MM.1S (cell line): ENCODE measurements at regions not wholly inside any gene's neighbourhood (a gene's known extent, or its start where the extent isn't known, plus 50 kb on each side); places are given as distances from the start of the nearest gene placed in this dataset.

Experiments used
- EZH2 ChIP-seq: fragments of 300-600 bp; sonication (generic); optimal IDR thresholded peaks from 2 replicates; pipeline ENCODE3; 2017; ENCODE audit warnings: low read depth, mild to moderate bottlenecking, antibody characterized with exemption, low read length, mixed read lengths
- EZH2phosphoT487 ChIP-seq: fragments of 300-600 bp; sonication (generic); IDR thresholded peaks from 2 replicates; pipeline ENCODE4 v1.6.1; 2018; ENCODE audit warnings: antibody characterized with exemption, low read length
- TF ChIP-seq, protein P1 (sequence below): fragments of 300-600 bp; sonication (generic); IDR thresholded peaks from 2 replicates; pipeline ENCODE4 v1.5.1; 2016; ENCODE audit warnings: antibody characterized with exemption, low read length, mixed read lengths

DNA sequence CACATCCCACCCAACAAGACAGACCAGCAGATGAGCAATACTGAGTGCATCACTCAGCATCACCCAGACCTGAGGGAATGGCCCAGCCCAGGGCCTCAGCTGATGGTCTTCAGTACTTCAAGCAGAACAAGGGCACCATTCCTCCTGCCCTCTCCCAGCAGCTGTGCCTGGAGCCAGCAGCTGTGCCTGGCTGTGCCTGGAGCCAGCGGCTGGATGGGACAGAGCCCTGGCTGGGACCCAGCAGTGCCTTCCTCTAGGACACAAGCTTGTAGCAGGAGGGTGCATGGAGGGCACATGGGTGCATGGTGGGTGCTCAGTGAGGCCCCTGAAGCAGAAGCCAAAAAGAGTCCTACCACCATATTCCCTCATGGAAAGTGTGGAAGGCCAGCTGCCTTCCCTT, 583.8 kb downstream of the NPHP4 start:
- TF ChIP-seq, protein P1, sequence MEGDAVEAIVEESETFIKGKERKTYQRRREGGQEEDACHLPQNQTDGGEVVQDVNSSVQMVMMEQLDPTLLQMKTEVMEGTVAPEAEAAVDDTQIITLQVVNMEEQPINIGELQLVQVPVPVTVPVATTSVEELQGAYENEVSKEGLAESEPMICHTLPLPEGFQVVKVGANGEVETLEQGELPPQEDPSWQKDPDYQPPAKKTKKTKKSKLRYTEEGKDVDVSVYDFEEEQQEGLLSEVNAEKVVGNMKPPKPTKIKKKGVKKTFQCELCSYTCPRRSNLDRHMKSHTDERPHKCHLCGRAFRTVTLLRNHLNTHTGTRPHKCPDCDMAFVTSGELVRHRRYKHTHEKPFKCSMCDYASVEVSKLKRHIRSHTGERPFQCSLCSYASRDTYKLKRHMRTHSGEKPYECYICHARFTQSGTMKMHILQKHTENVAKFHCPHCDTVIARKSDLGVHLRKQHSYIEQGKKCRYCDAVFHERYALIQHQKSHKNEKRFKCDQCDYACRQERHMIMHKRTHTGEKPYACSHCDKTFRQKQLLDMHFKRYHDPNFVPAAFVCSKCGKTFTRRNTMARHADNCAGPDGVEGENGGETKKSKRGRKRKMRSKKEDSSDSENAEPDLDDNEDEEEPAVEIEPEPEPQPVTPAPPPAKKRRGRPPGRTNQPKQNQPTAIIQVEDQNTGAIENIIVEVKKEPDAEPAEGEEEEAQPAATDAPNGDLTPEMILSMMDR = no peak
- TF ChIP-seq EZH2 = no peak
- TF ChIP-seq EZH2phosphoT487 = no peak
